OCI-LY7 (cell line): ENCODE measurements at regions not wholly inside any gene's neighbourhood (a gene's known extent, or its start where the extent isn't known, plus 50 kb on each side); places are given as distances from the start of the nearest gene placed in this dataset.

Source experiments
- CTCF ChIP-seq: fragments of 200-600 bp; sonication (generic); conservative IDR thresholded peaks from 2 replicates; pipeline ENCODE4 v1.5.1; 2014; ENCODE audit warnings: mild to moderate bottlenecking, antibody characterized with exemption, low read length, moderate library complexity, mixed read lengths
- EZH2phosphoT487 ChIP-seq: fragments of 200-600 bp; sonication (generic); IDR thresholded peaks from 2 replicates; pipeline ENCODE4 v1.6.1; 2018; ENCODE audit warnings: low read depth, borderline replicate concordance, mild to moderate bottlenecking, mixed run types, antibody characterized with exemption, low read length, moderate library complexity, mixed read lengths

DNA sequence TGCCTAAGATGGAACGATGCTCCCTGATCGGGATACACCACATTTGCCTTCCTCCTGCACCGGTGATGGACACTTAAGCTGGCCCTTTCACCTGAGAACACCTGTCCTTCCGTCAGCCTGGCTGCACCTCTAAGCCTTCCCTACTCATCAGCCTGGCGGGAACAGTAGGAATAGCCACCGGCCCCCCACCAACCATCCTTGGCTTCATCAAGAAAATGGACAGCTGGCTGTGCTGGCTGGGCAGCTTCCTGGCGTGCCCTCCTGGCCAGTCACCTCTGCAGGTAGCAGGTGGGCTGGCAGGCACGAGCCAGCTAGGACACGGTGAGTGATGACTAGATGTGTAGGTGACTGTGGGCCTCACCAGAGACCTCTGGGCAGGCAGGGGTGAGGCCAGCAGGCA is 142.8 kb downstream of the CTTN start:
- TF ChIP-seq CTCF (no peak), EZH2phosphoT487 (no peak)
